ENCODE measurements at regions not wholly inside any gene's neighbourhood (a gene's known extent, or its start where the extent isn't known, plus 50 kb on each side); places are given as distances from the start of the nearest gene placed in this dataset.

GRCh38 chr6:23419046-23419445 is 707.0 kb upstream of the NRSN1 start:
- TF ChIP-seq CTCF (IDR thresholded peaks at IDR 0.05) (no peak), POLR2A (IDR thresholded peaks at IDR 0.05) (no peak)
